HUES48 (cell line): ENCODE measurements at regions not wholly inside any gene's neighbourhood (a gene's known extent, or its start where the extent isn't known, plus 50 kb on each side); places are given as distances from the start of the nearest gene placed in this dataset.

ENCODE experiments used
- H3K27ac ChIP-seq: one replicate; pipeline ENCODE4 v1.7.0; 2013; ENCODE audit warnings: low read depth, low read length, inconsistent platforms
- H3K27me3 ChIP-seq: 2 replicates; pipeline ENCODE4 v1.6.1; 2013; ENCODE audit warnings: mild to moderate bottlenecking, low read length; ENCODE audit not compliant: control insufficient read depth, insufficient read depth
- H3K36me3 ChIP-seq: 2 replicates; pipeline ENCODE4 v1.6.1; 2013; ENCODE audit warnings: low read length; ENCODE audit not compliant: control insufficient read depth, insufficient read depth
- H3K4me1 ChIP-seq: 2 replicates; pipeline ENCODE4 v1.6.1; 2013; ENCODE audit warnings: mild to moderate bottlenecking, low read length; ENCODE audit not compliant: control insufficient read depth, insufficient read depth
- H3K4me3 ChIP-seq: 2 replicates; pipeline ENCODE4 v1.5.1; 2013; ENCODE audit warnings: mild to moderate bottlenecking, low read depth, low read length
- H3K9ac ChIP-seq: 2 replicates; pipeline ENCODE4 v1.6.1; 2013; ENCODE audit warnings: mild to moderate bottlenecking, low read depth, low read length, moderate library complexity
- H3K9me3 ChIP-seq: 2 replicates; pipeline ENCODE4 v1.6.1; 2013; ENCODE audit warnings: low read length; ENCODE audit not compliant: control insufficient read depth, insufficient read depth

GRCh38 chr10:111565542-111565941 is 488.7 kb downstream of the ADRA2A start:
- Histone ChIP-seq H3K4me3 (no peak overlapping the region), H3K4me1 (peaks cover 16% of the 10 kb centered on the region), H3K36me3 (no peaks in the 10 kb centered on the region), H3K27ac (no peak overlapping the region), H3K9ac (no peak overlapping the region), H3K27me3 (no peaks in the 10 kb centered on the region), H3K9me3 (no peaks in the 10 kb centered on the region)

DNA sequence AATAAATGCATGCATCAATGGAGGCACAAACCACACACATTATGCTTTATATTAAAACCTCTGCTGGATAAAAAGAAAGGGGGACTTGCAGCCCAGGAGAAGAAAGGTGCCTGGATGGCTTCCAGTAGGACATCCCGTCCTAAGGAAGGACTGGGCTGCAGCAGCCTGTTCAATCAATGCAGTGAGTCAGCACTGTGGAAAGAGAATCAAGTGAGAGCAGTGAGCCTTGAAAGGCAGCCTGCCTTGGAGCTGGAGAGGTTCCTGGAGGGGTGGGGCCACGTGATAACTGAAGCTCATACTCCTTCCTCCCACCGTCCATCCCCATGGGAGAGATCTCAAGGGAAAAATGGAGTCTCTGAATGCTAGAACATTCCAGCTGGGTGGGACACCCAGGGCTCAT is 501.2 kb downstream of the ADRA2A start:
- no peak overlapping the region for H3K27ac ChIP-seq

DNA sequence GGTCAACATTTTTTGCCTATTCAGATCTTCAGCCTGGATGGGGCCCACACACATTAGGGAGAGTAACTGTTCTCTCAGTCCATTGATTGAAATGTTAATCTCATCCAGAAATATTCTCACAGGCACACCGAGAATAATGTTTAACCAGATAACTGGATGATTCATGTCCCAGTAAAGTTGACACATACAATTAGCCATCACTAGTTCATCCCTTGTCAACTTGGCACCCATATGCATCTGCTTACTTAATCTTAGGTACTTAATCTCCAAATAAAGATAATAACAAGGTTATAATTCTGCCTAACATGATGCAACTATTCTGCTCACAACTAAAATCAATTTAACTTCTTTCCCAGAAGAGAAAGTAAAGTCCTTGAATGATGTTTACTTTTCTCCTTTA is 502.6 kb downstream of the ADRA2A start:
- Histone ChIP-seq H3K36me3 (no peaks in the 10 kb centered on the region), H3K9ac (no peak overlapping the region), H3K4me1 (no peaks in the 10 kb centered on the region), H3K27ac (no peak overlapping the region), H3K9me3 (peaks cover 4% of the 10 kb centered on the region; the same call in 1 of the 2 replicates), H3K27me3 (no peaks in the 10 kb centered on the region), H3K4me3 (no peak overlapping the region)

More for the DNA sequence above, 501.2 kb downstream of the ADRA2A start:
- Histone ChIP-seq H3K4me3 (no peak overlapping the region), H3K27me3 (no peaks in the 10 kb centered on the region), H3K9ac (no peak overlapping the region), H3K36me3 (no peaks in the 10 kb centered on the region), H3K4me1 (no peaks in the 10 kb centered on the region), H3K9me3 (no peaks in the 10 kb centered on the region)

GRCh38 chr10:111590703-111591102 is 513.9 kb downstream of the ADRA2A start:
- H3K27ac ChIP-seq = no peak overlapping the region
- no peaks in the 10 kb centered on the region for H3K4me1 ChIP-seq
- no peaks in the 10 kb centered on the region for H3K27me3 ChIP-seq

DNA sequence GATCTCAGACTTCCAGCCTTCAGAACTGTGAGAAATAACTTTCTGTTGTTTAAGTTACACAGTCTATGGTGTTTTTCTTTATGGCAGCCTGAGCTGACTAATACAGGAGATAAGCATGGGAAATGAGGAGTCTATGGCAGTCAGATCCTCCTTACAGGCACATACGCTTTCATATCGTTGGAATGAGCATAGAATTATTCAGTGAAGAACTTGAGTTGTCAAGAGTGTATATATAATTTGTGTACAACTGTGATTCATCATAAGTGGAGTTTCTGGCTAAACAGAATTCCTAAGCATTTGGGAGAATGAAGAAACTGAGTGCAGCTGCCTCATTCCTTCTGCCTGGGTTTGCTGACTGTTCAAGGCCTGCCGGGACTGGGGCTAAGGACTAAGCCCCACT is 516.7 kb downstream of the ADRA2A start:
- Histone ChIP-seq H3K4me1 (no peaks in the 10 kb centered on the region), H3K4me3 (no peak overlapping the region), H3K36me3 (no peaks in the 10 kb centered on the region), H3K9ac (no peak overlapping the region), H3K27ac (no peak overlapping the region), H3K27me3 (no peaks in the 10 kb centered on the region), H3K9me3 (no peaks in the 10 kb centered on the region)

More at GRCh38 chr10:111590703-111591102, 513.9 kb downstream of the ADRA2A start:
- no peaks in the 10 kb centered on the region for H3K9me3 ChIP-seq
- H3K9ac ChIP-seq = no peak overlapping the region
- H3K4me3 ChIP-seq = no peak overlapping the region
- H3K36me3 ChIP-seq = no peaks in the 10 kb centered on the region

- Histone ChIP-seq H3K36me3 (no peaks in the 10 kb centered on the region), H3K4me1 (no peaks in the 10 kb centered on the region), H3K9me3 (no peaks in the 10 kb centered on the region), H3K27ac (no peak overlapping the region), H3K4me3 (no peak overlapping the region), H3K27me3 (no peaks in the 10 kb centered on the region), H3K9ac (no peak overlapping the region)
Measured at GRCh38 chr10:111595173-111595572, 518.3 kb downstream of the ADRA2A start.

- no peak overlapping the region for H3K27ac ChIP-seq
- no peaks in the 10 kb centered on the region for H3K36me3 ChIP-seq
- no peaks in the 10 kb centered on the region for H3K27me3 ChIP-seq
- H3K4me3 ChIP-seq = no peak overlapping the region
- no peaks in the 10 kb centered on the region for H3K9me3 ChIP-seq
- no peak overlapping the region for H3K9ac ChIP-seq
- H3K4me1 ChIP-seq = peaks cover 4% of the 10 kb centered on the region; the same call in 1 of the 2 replicates
Measured at GRCh38 chr10:111598433-111599059, 521.7 kb downstream of the ADRA2A start.

DNA sequence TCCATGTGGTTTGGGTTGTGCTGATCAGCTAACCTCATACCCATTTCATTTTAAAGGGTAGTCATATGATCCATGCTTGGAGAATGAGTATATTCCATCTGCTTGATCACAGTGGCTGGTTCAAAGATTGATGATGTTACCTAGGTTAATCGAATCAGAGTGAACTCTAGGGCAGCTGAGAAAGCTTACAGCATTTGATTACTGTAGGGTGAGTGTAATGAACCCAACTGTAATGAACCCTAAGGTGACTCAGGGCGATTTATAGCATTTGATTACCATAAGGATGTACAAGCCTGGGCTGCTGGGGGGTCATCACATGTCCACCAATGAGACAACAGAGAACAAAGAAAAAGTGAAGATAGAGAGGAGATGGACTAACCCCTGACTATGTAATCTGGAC is 523.1 kb downstream of the ADRA2A start:
- H3K36me3 ChIP-seq = no peaks in the 10 kb centered on the region
- H3K9ac ChIP-seq = no peak overlapping the region
- H3K9me3 ChIP-seq = no peaks in the 10 kb centered on the region
- peaks cover 4% of the 10 kb centered on the region; the same call in 1 of the 2 replicates for H3K4me1 ChIP-seq
- no peak overlapping the region for H3K4me3 ChIP-seq
- H3K27me3 ChIP-seq = no peaks in the 10 kb centered on the region
- no peak overlapping the region for H3K27ac ChIP-seq

DNA sequence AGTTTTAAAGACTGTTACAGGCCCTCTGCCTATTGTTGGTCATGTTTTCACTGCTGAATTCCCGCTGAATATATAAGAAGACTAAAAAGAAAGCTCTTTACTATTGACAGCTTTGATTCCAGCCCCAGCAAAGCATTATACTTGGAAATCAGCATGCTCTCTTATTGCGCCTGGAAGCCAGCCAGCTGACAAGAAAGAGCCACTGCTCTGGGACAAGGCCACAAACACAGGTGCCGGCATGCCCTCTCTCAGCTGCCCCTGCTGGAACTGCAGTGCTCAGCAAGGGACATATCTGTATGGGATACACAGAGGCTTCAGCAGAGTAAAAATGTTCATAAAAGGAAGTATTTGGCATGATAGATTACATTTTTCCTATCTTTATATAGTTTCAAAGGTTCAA is 523.9 kb downstream of the ADRA2A start:
- H3K9me3 ChIP-seq = no peaks in the 10 kb centered on the region
- H3K27ac ChIP-seq = no peak overlapping the region
- peaks cover 4% of the 10 kb centered on the region; the same call in 1 of the 2 replicates for H3K4me1 ChIP-seq
- no peak overlapping the region for H3K4me3 ChIP-seq
- no peaks in the 10 kb centered on the region for H3K36me3 ChIP-seq
- H3K9ac ChIP-seq = no peak overlapping the region
- H3K27me3 ChIP-seq = no peaks in the 10 kb centered on the region

- no peak overlapping the region for H3K4me3 ChIP-seq
- H3K27ac ChIP-seq = no peak overlapping the region
- no peaks in the 10 kb centered on the region for H3K9me3 ChIP-seq
- no peaks in the 10 kb centered on the region for H3K4me1 ChIP-seq
- no peaks in the 10 kb centered on the region for H3K36me3 ChIP-seq
- no peaks in the 10 kb centered on the region for H3K27me3 ChIP-seq
- no peak overlapping the region for H3K9ac ChIP-seq
Measured at GRCh38 chr10:111612273-111612672, 535.4 kb downstream of the ADRA2A start.

- Histone ChIP-seq H3K9ac (no peak overlapping the region), H3K4me3 (no peak overlapping the region), H3K36me3 (no peaks in the 10 kb centered on the region), H3K4me1 (no peaks in the 10 kb centered on the region), H3K27ac (no peak overlapping the region), H3K27me3 (no peaks in the 10 kb centered on the region), H3K9me3 (peaks cover 13% of the 10 kb centered on the region; the same call in 1 of the 2 replicates)
Measured at GRCh38 chr10:111634191-111634590, 549.4 kb downstream of the GPAM start.
